ENCODE measurements at regions not wholly inside any gene's neighbourhood (a gene's known extent, or its start where the extent isn't known, plus 50 kb on each side); places are given as distances from the start of the nearest gene placed in this dataset.

DNA sequence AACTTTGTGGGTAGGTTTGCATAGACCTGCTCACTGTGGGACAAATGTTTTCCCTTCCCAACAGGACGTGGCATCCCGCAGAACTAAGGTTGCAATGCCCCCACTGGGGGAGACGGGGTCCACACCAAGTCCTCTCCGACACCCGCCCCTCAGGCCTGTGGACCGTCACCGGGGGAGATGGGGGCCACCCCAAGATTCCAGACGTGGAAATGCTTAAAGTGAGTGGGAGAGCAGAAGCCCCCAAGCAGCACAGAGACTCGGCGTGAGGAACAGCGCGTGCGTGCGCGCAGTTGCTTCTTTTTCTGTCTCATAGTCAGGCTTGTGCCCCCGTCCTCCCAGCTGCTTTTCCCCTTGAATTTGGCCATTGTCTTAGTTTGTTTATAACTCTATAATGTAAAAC lies 826.3 kb upstream of the SALL3 start:
- no peak overlapping the region for H3K4me3 ChIP-seq (ENCODE audit: low read length)
- no peaks in the 10 kb centered on the region for H4K20me1 ChIP-seq (ENCODE audit: insufficient read depth)
- no peaks in the 10 kb centered on the region for H3F3A ChIP-seq (ENCODE audit: insufficient read depth, low read length, poor library complexity, severe bottlenecking)
- no peak overlapping the region for H2AFZ ChIP-seq (ENCODE audit: low read depth, low read length)
- no peaks in the 10 kb centered on the region for H3K9me2 ChIP-seq (ENCODE audit: insufficient read depth, low read length)
- no peaks in the 10 kb centered on the region for H3K79me2 ChIP-seq (replicated peaks; ENCODE audit: insufficient read depth, low read length)
- H3K27ac ChIP-seq (ENCODE audit: low read length) = no peak overlapping the region
- H3K9ac ChIP-seq (ENCODE audit: low read length) = no peak overlapping the region
- no peaks in the 10 kb centered on the region for H3K27me3 ChIP-seq (ENCODE audit: insufficient read depth, low read depth, low read length)
- H3K9me3 ChIP-seq (ENCODE audit: low read length) = peaks cover 7% of the 10 kb centered on the region
- TF ChIP-seq EZH2 (IDR thresholded peaks at IDR 0.05; ENCODE audit: borderline replicate concordance, insufficient read depth, low read length, poor library complexity, severe bottlenecking) (no peak), POLR2AphosphoS5 (IDR thresholded peaks at IDR 0.05) (no peak), MXI1 (conservative IDR thresholded peaks at IDR 0.05; ENCODE audit: poor library complexity, severe bottlenecking) (no peak), SMC3 (conservative IDR thresholded peaks at IDR 0.05; ENCODE audit: poor library complexity) (no peak), TAF1 (IDR thresholded peaks at IDR 0.05; ENCODE audit: low read depth) (no peak), RAD21 (conservative IDR thresholded peaks at IDR 0.05) (no peak), EP300 (conservative IDR thresholded peaks at IDR 0.05; ENCODE audit: poor library complexity, severe bottlenecking) (no peak)
- TF ChIP-seq, protein P1, sequence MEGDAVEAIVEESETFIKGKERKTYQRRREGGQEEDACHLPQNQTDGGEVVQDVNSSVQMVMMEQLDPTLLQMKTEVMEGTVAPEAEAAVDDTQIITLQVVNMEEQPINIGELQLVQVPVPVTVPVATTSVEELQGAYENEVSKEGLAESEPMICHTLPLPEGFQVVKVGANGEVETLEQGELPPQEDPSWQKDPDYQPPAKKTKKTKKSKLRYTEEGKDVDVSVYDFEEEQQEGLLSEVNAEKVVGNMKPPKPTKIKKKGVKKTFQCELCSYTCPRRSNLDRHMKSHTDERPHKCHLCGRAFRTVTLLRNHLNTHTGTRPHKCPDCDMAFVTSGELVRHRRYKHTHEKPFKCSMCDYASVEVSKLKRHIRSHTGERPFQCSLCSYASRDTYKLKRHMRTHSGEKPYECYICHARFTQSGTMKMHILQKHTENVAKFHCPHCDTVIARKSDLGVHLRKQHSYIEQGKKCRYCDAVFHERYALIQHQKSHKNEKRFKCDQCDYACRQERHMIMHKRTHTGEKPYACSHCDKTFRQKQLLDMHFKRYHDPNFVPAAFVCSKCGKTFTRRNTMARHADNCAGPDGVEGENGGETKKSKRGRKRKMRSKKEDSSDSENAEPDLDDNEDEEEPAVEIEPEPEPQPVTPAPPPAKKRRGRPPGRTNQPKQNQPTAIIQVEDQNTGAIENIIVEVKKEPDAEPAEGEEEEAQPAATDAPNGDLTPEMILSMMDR (IDR thresholded peaks at IDR 0.05; ENCODE audit: poor library complexity, severe bottlenecking) = no peak
- TF ChIP-seq, protein P2, sequence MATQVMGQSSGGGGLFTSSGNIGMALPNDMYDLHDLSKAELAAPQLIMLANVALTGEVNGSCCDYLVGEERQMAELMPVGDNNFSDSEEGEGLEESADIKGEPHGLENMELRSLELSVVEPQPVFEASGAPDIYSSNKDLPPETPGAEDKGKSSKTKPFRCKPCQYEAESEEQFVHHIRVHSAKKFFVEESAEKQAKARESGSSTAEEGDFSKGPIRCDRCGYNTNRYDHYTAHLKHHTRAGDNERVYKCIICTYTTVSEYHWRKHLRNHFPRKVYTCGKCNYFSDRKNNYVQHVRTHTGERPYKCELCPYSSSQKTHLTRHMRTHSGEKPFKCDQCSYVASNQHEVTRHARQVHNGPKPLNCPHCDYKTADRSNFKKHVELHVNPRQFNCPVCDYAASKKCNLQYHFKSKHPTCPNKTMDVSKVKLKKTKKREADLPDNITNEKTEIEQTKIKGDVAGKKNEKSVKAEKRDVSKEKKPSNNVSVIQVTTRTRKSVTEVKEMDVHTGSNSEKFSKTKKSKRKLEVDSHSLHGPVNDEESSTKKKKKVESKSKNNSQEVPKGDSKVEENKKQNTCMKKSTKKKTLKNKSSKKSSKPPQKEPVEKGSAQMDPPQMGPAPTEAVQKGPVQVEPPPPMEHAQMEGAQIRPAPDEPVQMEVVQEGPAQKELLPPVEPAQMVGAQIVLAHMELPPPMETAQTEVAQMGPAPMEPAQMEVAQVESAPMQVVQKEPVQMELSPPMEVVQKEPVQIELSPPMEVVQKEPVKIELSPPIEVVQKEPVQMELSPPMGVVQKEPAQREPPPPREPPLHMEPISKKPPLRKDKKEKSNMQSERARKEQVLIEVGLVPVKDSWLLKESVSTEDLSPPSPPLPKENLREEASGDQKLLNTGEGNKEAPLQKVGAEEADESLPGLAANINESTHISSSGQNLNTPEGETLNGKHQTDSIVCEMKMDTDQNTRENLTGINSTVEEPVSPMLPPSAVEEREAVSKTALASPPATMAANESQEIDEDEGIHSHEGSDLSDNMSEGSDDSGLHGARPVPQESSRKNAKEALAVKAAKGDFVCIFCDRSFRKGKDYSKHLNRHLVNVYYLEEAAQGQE (IDR thresholded peaks at IDR 0.05; ENCODE audit: borderline replicate concordance) = no peak
- no peak overlapping the region for H3K4me2 ChIP-seq (ENCODE audit: low read length)
- no peaks in the 10 kb centered on the region for H3K36me3 ChIP-seq (ENCODE audit: insufficient read depth, low read length)

DNA sequence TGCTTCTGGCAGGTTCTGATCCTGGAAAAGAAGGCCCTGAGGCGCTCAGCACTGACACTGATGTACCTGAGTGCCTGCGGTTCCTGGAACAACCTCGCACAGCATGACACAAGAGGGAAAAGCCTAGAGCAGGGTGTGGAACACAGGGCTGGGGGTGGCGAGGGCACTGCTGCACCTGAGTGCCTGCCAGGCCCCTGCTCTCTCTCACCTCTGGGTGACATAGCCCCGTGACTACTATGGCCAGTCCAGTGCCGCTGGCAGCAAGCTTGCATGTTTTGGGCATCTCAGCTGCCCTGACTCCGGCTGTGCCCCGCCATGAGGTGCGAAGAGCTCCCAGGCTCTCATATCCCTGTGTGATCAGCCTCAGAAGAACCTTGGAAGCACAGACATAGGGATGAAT lies 825.2 kb upstream of the SALL3 start:
- no peak overlapping the region for H3K9ac ChIP-seq (ENCODE audit: low read length)
- H3K36me3 ChIP-seq (ENCODE audit: insufficient read depth, low read length) = no peaks in the 10 kb centered on the region
- H3K4me2 ChIP-seq (ENCODE audit: low read length) = no peak overlapping the region
- no peak overlapping the region for H3K4me3 ChIP-seq (ENCODE audit: low read length)
- H2AFZ ChIP-seq (ENCODE audit: low read depth, low read length) = no peak overlapping the region
- no peak overlapping the region for H3K27ac ChIP-seq (ENCODE audit: low read length)
- H3K9me3 ChIP-seq (ENCODE audit: low read length) = peaks cover 3% of the 10 kb centered on the region
- H4K20me1 ChIP-seq (ENCODE audit: insufficient read depth) = no peaks in the 10 kb centered on the region
- no peaks in the 10 kb centered on the region for H3F3A ChIP-seq (ENCODE audit: insufficient read depth, low read length, poor library complexity, severe bottlenecking)
- no peaks in the 10 kb centered on the region for H3K79me2 ChIP-seq (replicated peaks; ENCODE audit: insufficient read depth, low read length)
- TF ChIP-seq TAF1 (IDR thresholded peaks at IDR 0.05; ENCODE audit: low read depth) (no peak), POLR2AphosphoS5 (IDR thresholded peaks at IDR 0.05) (no peak), MXI1 (conservative IDR thresholded peaks at IDR 0.05; ENCODE audit: poor library complexity, severe bottlenecking) (no peak), EZH2 (IDR thresholded peaks at IDR 0.05; ENCODE audit: borderline replicate concordance, insufficient read depth, low read length, poor library complexity, severe bottlenecking) (no peak), SMC3 (conservative IDR thresholded peaks at IDR 0.05; ENCODE audit: poor library complexity) (no peak), RAD21 (conservative IDR thresholded peaks at IDR 0.05) (no peak)
- TF ChIP-seq, protein P1 (IDR thresholded peaks at IDR 0.05; ENCODE audit: poor library complexity, severe bottlenecking) = no peak
- TF ChIP-seq, protein P2 (IDR thresholded peaks at IDR 0.05; ENCODE audit: borderline replicate concordance) = no peak
- no peaks in the 10 kb centered on the region for H3K9me2 ChIP-seq (ENCODE audit: insufficient read depth, low read length)
- no peaks in the 10 kb centered on the region for H3K27me3 ChIP-seq (ENCODE audit: insufficient read depth, low read depth, low read length)
